Calu3 (cell line): ENCODE measurements at regions not wholly inside any gene's neighbourhood (a gene's known extent, or its start where the extent isn't known, plus 50 kb on each side); places are given as distances from the start of the nearest gene placed in this dataset.

Source experiments
- BruUV-seq: library from RNA; stranded (reverse); fragments of 400-500 nt; replicated peaks from 2 replicates; lab custom pipeline; 2021; lab: Mats Ljungman, UMichigan
- CTCF ChIA-PET: fragments of 300-600 bp; sonication (Branson Sonifier 250); formaldehyde crosslinking; loops from one replicate; lab custom pipeline; 2022; ENCODE audit warnings: antibody characterized with exemption; lab: Charles Lee
- DNase-seq: peaks from one replicate; pipeline ENCODE4 v3.0.0; 2022
- H3K27ac Mint-ChIP-seq: one replicate; pipeline ENCODE4 v1.8.0; 2022; ENCODE audit warnings: mixed read lengths; ENCODE audit not compliant: unreplicated experiment
- H3K27me3 Mint-ChIP-seq: one replicate; pipeline ENCODE4 v1.8.0; 2022; ENCODE audit warnings: mixed read lengths; ENCODE audit not compliant: unreplicated experiment
- H3K36me3 Mint-ChIP-seq: one replicate; pipeline ENCODE4 v1.8.0; 2022; ENCODE audit warnings: mild to moderate bottlenecking, moderate library complexity, mixed read lengths; ENCODE audit not compliant: insufficient read depth, unreplicated experiment
- H3K4me1 Mint-ChIP-seq: one replicate; pipeline ENCODE4 v1.8.0; 2022; ENCODE audit warnings: mild to moderate bottlenecking, low read depth, mixed read lengths; ENCODE audit not compliant: unreplicated experiment
- H3K4me3 Mint-ChIP-seq: one replicate; pipeline ENCODE4 v1.8.0; 2022; ENCODE audit warnings: mild to moderate bottlenecking, low read depth, moderate library complexity, mixed read lengths; ENCODE audit not compliant: unreplicated experiment
- H3K9me3 Mint-ChIP-seq: one replicate; pipeline ENCODE4 v1.8.0; 2022; ENCODE audit warnings: low read depth, mixed read lengths; ENCODE audit not compliant: unreplicated experiment
- intact Hi-C: fragments of 100-400 bp; cut with micrococcal nuclease; formaldehyde crosslinking; loops from one replicate; pipeline ENCODE4 v1.10.0; 2022; ENCODE audit not compliant: unreplicated experiment
- TF ChIP-seq, protein P1 (sequence below): fragments of 200-600 bp; IDR thresholded peaks from one replicate; pipeline ENCODE4 v1.8.0; 2022; ENCODE audit warnings: antibody characterized with exemption; ENCODE audit not compliant: unreplicated experiment

DNA sequence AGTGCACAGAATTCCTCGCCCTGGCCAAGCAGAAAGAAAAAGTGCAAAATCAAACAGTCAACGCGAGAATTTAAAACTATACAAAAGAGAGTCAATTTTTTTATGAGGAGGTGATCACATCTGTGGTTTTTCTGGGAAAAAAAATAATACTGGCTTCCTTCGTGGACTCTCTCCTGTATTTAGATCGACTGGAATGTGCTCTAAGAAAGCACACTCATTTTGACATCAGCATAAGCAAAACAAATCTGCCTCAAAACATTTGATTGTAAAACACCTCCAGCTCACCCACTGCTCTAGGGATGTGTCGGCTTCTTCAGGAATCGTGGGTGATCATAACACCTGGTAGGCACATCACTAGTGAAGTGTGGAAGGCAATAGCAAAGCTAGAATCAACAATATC, 417.4 kb upstream of the FAT1 start:
- intact Hi-C loops = no loop called here
- BruUV-seq = no TSS peak
- CTCF ChIA-PET = no interaction called here
- Mint-ChIP-seq H3K36me3 (no peaks in the 10 kb centered on the region), H3K27ac (no peak overlapping the region), H3K4me3 (no peak overlapping the region), H3K4me1 (no peaks in the 10 kb centered on the region), H3K9me3 (no peaks in the 10 kb centered on the region), H3K27me3 (no peaks in the 10 kb centered on the region)
- TF ChIP-seq, protein P1, sequence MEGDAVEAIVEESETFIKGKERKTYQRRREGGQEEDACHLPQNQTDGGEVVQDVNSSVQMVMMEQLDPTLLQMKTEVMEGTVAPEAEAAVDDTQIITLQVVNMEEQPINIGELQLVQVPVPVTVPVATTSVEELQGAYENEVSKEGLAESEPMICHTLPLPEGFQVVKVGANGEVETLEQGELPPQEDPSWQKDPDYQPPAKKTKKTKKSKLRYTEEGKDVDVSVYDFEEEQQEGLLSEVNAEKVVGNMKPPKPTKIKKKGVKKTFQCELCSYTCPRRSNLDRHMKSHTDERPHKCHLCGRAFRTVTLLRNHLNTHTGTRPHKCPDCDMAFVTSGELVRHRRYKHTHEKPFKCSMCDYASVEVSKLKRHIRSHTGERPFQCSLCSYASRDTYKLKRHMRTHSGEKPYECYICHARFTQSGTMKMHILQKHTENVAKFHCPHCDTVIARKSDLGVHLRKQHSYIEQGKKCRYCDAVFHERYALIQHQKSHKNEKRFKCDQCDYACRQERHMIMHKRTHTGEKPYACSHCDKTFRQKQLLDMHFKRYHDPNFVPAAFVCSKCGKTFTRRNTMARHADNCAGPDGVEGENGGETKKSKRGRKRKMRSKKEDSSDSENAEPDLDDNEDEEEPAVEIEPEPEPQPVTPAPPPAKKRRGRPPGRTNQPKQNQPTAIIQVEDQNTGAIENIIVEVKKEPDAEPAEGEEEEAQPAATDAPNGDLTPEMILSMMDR = no peak
- DNase-seq = no peak

DNA sequence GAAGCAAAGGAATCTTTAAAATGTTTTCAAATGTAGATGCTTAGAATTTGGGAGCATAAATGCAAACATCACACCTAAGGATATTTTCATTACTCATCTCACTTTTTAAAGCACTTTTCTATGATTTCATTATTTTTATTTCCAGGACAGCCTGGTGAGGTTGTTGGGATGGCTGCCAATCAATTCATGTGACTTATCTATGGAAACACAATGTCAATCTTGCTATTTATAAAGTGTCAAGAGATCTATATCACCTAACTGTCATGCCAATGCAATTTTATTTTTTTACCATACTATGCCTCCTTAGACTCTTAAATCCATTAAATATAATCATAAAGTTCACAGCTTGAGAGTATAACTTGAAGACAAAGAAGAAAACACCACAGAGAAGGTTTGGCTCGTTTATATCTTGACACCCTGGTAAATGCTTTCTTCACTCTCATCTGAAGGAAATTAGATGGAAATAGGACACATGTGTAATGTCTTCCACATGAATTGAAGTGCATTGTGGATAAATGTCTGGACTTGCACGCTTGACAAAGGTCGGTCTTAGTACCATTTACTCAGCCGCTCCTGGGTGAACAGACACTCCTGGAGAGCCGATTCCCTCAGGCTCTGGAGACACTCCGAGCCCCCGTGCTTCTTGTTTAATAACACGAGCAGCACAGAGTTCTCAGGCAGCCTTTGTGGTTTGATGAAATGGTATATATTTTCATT, 425.7 kb upstream of the FAT1 start:
- TF ChIP-seq, protein P1 = no peak
- BruUV-seq = no TSS peak
- Mint-ChIP-seq H3K9me3 (peaks cover 3% of the 10 kb centered on the region), H3K36me3 (no peaks in the 10 kb centered on the region), H3K4me1 (no peaks in the 10 kb centered on the region), H3K27me3 (no peaks in the 10 kb centered on the region), H3K4me3 (no peak overlapping the region), H3K27ac (no peak overlapping the region)
- intact Hi-C loops = no loop called here
- no peak for DNase-seq
- CTCF ChIA-PET = no interaction called here

DNA sequence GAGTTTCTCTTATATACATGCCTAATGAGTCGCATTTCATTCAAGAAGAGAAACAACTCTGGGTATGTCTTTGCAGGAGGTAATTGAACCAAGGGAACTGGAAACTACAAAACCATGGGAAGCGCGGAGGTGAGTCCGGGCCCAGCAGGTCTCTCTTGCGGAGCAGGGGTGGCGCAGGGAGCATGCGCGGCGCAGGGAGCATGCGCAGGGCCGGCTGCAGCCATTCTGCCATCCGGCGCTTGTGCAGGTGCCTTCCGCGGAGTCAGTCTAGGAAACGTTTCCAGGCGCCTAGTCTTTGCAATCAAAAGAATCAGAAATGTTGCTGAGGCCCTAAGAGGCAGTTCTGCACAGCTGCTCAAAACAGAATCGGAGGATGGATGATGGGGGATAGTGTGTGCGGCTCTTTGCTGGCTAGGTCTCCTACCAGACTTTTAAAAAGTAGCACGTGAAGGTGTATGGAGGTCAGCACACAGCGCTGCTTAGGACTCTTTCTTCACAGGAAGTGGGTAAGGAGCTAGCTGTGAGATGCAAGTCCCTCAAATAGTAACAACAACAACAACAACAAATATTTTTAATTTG, 433.8 kb upstream of the FAT1 start:
- H3K27me3 Mint-ChIP-seq = no peaks in the 10 kb centered on the region
- intact Hi-C loops = no loop called here
- CTCF ChIA-PET = no interaction called here
- H3K9me3 Mint-ChIP-seq = peaks cover 5% of the 10 kb centered on the region
- no peak overlapping the region for H3K4me3 Mint-ChIP-seq
- H3K36me3 Mint-ChIP-seq = no peaks in the 10 kb centered on the region
- TF ChIP-seq, protein P1 = no peak
- no peak for DNase-seq
- H3K4me1 Mint-ChIP-seq = no peaks in the 10 kb centered on the region
- BruUV-seq = no TSS peak
- H3K27ac Mint-ChIP-seq = no peak overlapping the region

DNA sequence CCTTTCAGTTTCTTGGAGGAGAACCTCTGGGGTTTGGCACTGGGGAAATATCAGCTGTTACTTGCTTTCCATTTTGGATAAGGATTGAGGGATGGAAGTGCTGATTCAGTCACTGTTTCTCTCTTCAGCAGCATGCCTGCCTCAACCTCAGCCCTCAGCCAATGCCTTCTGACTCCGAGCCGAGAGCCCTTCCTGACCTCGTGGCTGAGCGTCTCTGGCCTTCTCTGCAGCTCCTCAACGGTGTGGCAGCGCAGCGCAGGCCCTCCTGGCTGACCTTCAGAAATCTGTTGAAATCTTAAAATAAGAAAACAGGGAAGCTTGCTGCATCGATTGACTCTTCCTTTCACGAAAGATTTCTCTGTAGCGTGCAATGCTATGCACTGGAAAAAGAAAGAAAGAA, 434.3 kb upstream of the FAT1 start:
- Mint-ChIP-seq H3K4me1 (no peaks in the 10 kb centered on the region), H3K36me3 (no peaks in the 10 kb centered on the region), H3K9me3 (peaks cover 5% of the 10 kb centered on the region), H3K27me3 (no peaks in the 10 kb centered on the region), H3K4me3 (no peak overlapping the region), H3K27ac (no peak overlapping the region)
- intact Hi-C loops = no loop called here
- BruUV-seq = no TSS peak
- TF ChIP-seq, protein P1 = no peak
- DNase-seq = no peak
- CTCF ChIA-PET = no interaction called here
